ENCODE measurements at regions not wholly inside any gene's neighbourhood (a gene's known extent, or its start where the extent isn't known, plus 50 kb on each side); places are given as distances from the start of the nearest gene placed in this dataset.

GRCh38 chr9:79284081-79284480, 287.7 kb upstream of the TLE4 start (continued):
- TF ChIP-seq EZH2 (IDR thresholded peaks at IDR 0.05; ENCODE audit: low read depth, low read length, severe bottlenecking): no peak
- TF ChIP-seq NRF1 (IDR thresholded peaks at IDR 0.05; ENCODE audit: low read depth, low read length): no peak
